OCI-LY7 (cell line): ENCODE measurements at regions not wholly inside any gene's neighbourhood (a gene's known extent, or its start where the extent isn't known, plus 50 kb on each side); places are given as distances from the start of the nearest gene placed in this dataset.
"Not testable (repeated sequence)": the region's sequence is repeated elsewhere in the genome, so short reads cannot be mapped to it uniquely, and the experiment has no call there.

ENCODE experiments used
- BruUV-seq: library from RNA; stranded (reverse); fragments of 400-500 nt; replicated peaks from 2 replicates; lab custom pipeline; 2021; lab: Mats Ljungman, UMichigan
- CTCF ChIA-PET: fragments of 300-600 bp; sonication (Branson Sonifier 250); formaldehyde crosslinking; loops from one replicate; lab custom pipeline; 2022; ENCODE audit warnings: antibody characterized with exemption; ENCODE audit not compliant: unreplicated experiment; lab: Charles Lee
- POLR2A ChIA-PET: fragments of 300-600 bp; sonication (Branson Sonifier 250); formaldehyde crosslinking; loops from one replicate; lab custom pipeline; 2022; ENCODE audit warnings: antibody characterized with exemption; lab: Charles Lee
- DNase-seq: peaks from one replicate; pipeline ENCODE4 v3.0.0-alpha.2; 2015; ENCODE audit warnings: low spot score
- H2AFZ ChIP-seq: fragments of 200-600 bp; sonication (generic), shearing (Covaris generic); 2 replicates; pipeline ENCODE4 v1.6.1; 2014; ENCODE audit warnings: mild to moderate bottlenecking, antibody characterized with exemption, low read length, moderate library complexity
- H3K27ac ChIP-seq: fragments of 200-600 bp; sonication (generic); 2 replicates; pipeline ENCODE4 v1.5.1; 2014; ENCODE audit warnings: mixed run types, low read depth, mild to moderate bottlenecking, moderate library complexity, low read length, inconsistent platforms; ENCODE audit not compliant: poor library complexity, severe bottlenecking
- H3K36me3 ChIP-seq: fragments of 200-600 bp; sonication (generic); 2 replicates; pipeline ENCODE4 v1.6.1; 2014; ENCODE audit warnings: mild to moderate bottlenecking, antibody characterized with exemption, low read length, moderate library complexity, mixed read lengths; ENCODE audit not compliant: insufficient read depth
- H3K4me1 ChIP-seq: fragments of 200-600 bp; sonication (generic); 2 replicates; pipeline ENCODE4 v1.5.1; 2014; ENCODE audit warnings: mild to moderate bottlenecking, low read length; ENCODE audit not compliant: insufficient read depth, poor library complexity, severe bottlenecking
- H3K4me2 ChIP-seq: fragments of 200-600 bp; sonication (generic); 2 replicates; pipeline ENCODE4 v1.6.1; 2014; ENCODE audit warnings: mild to moderate bottlenecking, low read length
- H3K4me3 ChIP-seq: fragments of 200-600 bp; sonication (generic); 2 replicates; pipeline ENCODE4 v1.5.1; 2014; ENCODE audit warnings: mild to moderate bottlenecking, low read depth, low read length; ENCODE audit not compliant: poor library complexity, severe bottlenecking
- H3K79me2 ChIP-seq: fragments of 200-600 bp; sonication (generic); 2 replicates; pipeline ENCODE4 v1.6.1; 2016; ENCODE audit warnings: low read depth, mild to moderate bottlenecking, low read length, moderate library complexity, mixed read lengths; ENCODE audit not compliant: insufficient read depth
- H3K9me2 ChIP-seq: fragments of 200-600 bp; sonication (generic); 2 replicates; pipeline ENCODE4 v1.6.1; 2016; ENCODE audit warnings: mild to moderate bottlenecking, low read length, mixed read lengths; ENCODE audit not compliant: insufficient read depth
- H3K9me3 ChIP-seq: fragments of 200-600 bp; sonication (generic); 2 replicates; pipeline ENCODE4 v1.6.1; 2014; ENCODE audit warnings: mild to moderate bottlenecking, mixed run types, low read length, mixed read lengths
- H4K20me1 ChIP-seq: fragments of 200-600 bp; sonication (generic); 2 replicates; pipeline ENCODE4 v1.6.1; 2014; ENCODE audit warnings: mild to moderate bottlenecking, antibody characterized with exemption, low read length, moderate library complexity, mixed read lengths; ENCODE audit not compliant: insufficient read depth
- EZH2phosphoT487 ChIP-seq: fragments of 200-600 bp; sonication (generic); IDR thresholded peaks from 2 replicates; pipeline ENCODE4 v1.6.1; 2018; ENCODE audit warnings: low read depth, borderline replicate concordance, mild to moderate bottlenecking, mixed run types, antibody characterized with exemption, low read length, moderate library complexity, mixed read lengths
- intact Hi-C: fragments of 100-400 bp; cut with micrococcal nuclease; formaldehyde crosslinking; loops from one replicate; pipeline ENCODE4 v1.10.0; 2022; ENCODE audit not compliant: unreplicated experiment
- TF ChIP-seq, protein P1 (sequence below): fragments of 200-600 bp; sonication (generic); conservative IDR thresholded peaks from 2 replicates; pipeline ENCODE4 v1.5.1; 2014; ENCODE audit warnings: mild to moderate bottlenecking, antibody characterized with exemption, low read length, moderate library complexity, mixed read lengths

DNA sequence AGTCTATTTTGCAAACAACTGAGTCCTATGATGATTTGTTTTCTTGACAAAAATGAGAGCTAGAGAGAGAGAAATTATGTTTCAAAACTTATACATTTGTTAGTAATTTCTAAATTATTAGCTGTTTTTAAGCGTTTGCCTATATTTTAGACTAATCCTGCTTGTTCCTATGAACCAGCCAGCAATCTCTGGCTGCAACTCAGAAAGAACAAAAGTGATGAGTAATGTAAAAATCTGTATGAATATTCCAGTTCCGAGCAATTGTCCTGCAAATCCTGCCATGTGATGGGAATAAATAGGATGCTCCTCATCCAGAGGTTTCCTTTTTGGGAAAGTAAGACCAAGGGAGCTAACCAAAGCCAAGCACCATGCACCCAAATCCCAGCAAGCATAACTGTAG, 228.3 kb upstream of the GBE1 start:
- Histone ChIP-seq H3K9me3 (no peaks in the 10 kb centered on the region), H3K4me3 (no peak overlapping the region), H2AFZ (no peak overlapping the region), H3K4me2 (no peak overlapping the region), H3K9me2 (no peaks in the 10 kb centered on the region), H3K4me1 (no peaks in the 10 kb centered on the region), H3K79me2 (no peaks in the 10 kb centered on the region), H4K20me1 (no peaks in the 10 kb centered on the region), H3K27ac (no peak overlapping the region), H3K36me3 (no peaks in the 10 kb centered on the region)
- BruUV-seq: no TSS peak
- no peak for TF ChIP-seq EZH2phosphoT487
- TF ChIP-seq, protein P1, sequence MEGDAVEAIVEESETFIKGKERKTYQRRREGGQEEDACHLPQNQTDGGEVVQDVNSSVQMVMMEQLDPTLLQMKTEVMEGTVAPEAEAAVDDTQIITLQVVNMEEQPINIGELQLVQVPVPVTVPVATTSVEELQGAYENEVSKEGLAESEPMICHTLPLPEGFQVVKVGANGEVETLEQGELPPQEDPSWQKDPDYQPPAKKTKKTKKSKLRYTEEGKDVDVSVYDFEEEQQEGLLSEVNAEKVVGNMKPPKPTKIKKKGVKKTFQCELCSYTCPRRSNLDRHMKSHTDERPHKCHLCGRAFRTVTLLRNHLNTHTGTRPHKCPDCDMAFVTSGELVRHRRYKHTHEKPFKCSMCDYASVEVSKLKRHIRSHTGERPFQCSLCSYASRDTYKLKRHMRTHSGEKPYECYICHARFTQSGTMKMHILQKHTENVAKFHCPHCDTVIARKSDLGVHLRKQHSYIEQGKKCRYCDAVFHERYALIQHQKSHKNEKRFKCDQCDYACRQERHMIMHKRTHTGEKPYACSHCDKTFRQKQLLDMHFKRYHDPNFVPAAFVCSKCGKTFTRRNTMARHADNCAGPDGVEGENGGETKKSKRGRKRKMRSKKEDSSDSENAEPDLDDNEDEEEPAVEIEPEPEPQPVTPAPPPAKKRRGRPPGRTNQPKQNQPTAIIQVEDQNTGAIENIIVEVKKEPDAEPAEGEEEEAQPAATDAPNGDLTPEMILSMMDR: no peak
- intact Hi-C loops: no loop called here
- ChIA-PET CTCF (no interaction called here), POLR2A (interaction anchor here (1.0 to 1.2 kb wide), 2 partner anchors 10 to 20 kb away, joined by 3 read pairs; no protein-coding TSS in a partner anchor)
- no peak for DNase-seq

DNA sequence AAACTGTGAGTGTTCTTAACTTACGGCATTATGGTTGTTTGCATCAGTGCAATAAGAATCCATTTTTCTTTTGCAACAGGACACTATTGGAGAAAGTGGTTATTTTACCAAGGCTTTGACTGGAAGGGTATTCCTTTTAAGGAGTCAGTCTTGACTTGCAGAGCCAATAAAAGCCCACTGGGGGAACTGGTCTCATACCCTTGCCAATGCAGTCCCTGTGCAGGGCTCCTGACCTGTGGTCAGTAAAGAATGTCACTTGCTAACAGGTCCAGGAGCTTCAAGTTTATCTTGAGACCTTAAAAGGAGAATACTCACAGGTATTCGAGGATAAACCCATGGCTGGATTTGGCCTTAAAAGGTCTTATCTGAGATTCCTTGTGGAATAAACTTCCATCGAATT, 227.8 kb upstream of the GBE1 start:
- H3K4me2 ChIP-seq: no peak overlapping the region

DNA sequence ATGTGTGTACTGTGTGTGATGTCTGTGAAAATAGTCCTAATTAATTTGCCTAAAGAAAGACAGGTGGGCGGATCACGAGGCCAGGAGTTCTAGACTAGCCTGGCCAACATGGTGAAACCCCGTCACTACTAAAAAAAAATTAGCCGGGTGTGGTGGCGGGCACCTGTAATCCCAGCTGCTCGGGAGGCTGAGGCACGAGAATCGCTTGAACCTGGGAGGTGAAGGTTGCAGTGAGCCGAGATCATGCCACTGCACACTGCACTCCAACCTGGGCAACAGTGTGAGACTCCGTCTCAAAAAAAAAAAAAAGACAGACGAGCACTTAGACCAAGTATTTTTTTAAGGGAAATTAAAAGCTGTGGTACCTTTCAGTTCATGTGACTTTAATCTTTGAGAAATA, 226.0 kb upstream of the GBE1 start:
- H3K27ac ChIP-seq, H3K4me3 ChIP-seq, DNase-seq, H3K9me3 ChIP-seq, BruUV-seq, H2AFZ ChIP-seq, H3K79me2 ChIP-seq, H3K4me1 ChIP-seq, H4K20me1 ChIP-seq, H3K36me3 ChIP-seq, H3K9me2 ChIP-seq, CTCF ChIA-PET, intact Hi-C loops, H3K4me2 ChIP-seq: not testable (repeated sequence)
- POLR2A ChIA-PET: interaction anchor here (0.6 kb wide), 1 partner anchor 639 kb away, joined by 3 read pairs; no protein-coding TSS in a partner anchor

More for the DNA sequence above, 227.8 kb upstream of the GBE1 start:
- DNase-seq: no peak
- Histone ChIP-seq H3K79me2 (no peaks in the 10 kb centered on the region), H3K4me3 (no peak overlapping the region), H4K20me1 (no peaks in the 10 kb centered on the region), H3K36me3 (no peaks in the 10 kb centered on the region), H2AFZ (no peak overlapping the region), H3K9me3 (no peaks in the 10 kb centered on the region), H3K9me2 (no peaks in the 10 kb centered on the region), H3K4me1 (no peaks in the 10 kb centered on the region), H3K27ac (no peak overlapping the region)
- ChIA-PET POLR2A (interaction anchor here (1.0 to 1.2 kb wide), 2 partner anchors 10 to 20 kb away, joined by 3 read pairs; no protein-coding TSS in a partner anchor), CTCF (no interaction called here)
- intact Hi-C loops: no loop called here
- BruUV-seq: no TSS peak
- TF ChIP-seq EZH2phosphoT487: no peak
- TF ChIP-seq, protein P1: no peak
